ENCODE measurements at regions not wholly inside any gene's neighbourhood (a gene's known extent, or its start where the extent isn't known, plus 50 kb on each side); places are given as distances from the start of the nearest gene placed in this dataset.

- DNase-seq, result no peak
Observed at GRCh38 chr2:121902171-121902591, 146.7 kb downstream of the TSN start.

- DNase-seq, result no peak
Observed at GRCh38 chr2:121902616-121903015, 147.2 kb downstream of the TSN start.

GRCh38 chr2:121903037-121903689 is 147.7 kb downstream of the TSN start:
- no peak for DNase-seq

- DNase-seq, result no peak
Observed at GRCh38 chr2:121904656-121905055, 149.2 kb downstream of the TSN start.

GRCh38 chr2:121905201-121905600 is 149.8 kb downstream of the TSN start:
- no peak for DNase-seq

- no peak for DNase-seq
Observed at GRCh38 chr2:121906170-121906569, 150.7 kb downstream of the TSN start.

GRCh38 chr2:121907928-121908327 is 152.5 kb downstream of the TSN start:
- no peak for DNase-seq

- DNase-seq, result no peak
Observed at GRCh38 chr2:121910139-121910538, 154.7 kb downstream of the TSN start.

- no peak for DNase-seq
Observed at GRCh38 chr2:121911036-121911435, 155.6 kb downstream of the TSN start.

GRCh38 chr2:121917143-121917542 is 161.7 kb downstream of the TSN start:
- no peak for DNase-seq

- DNase-seq, result no peak
Observed at GRCh38 chr2:121918231-121918630, 162.8 kb downstream of the TSN start.

- DNase-seq, result no peak
Observed at GRCh38 chr2:121919803-121920202, 164.4 kb downstream of the TSN start.

- DNase-seq, result no peak
Observed at GRCh38 chr2:121925466-121925865, 170.0 kb downstream of the TSN start.

- DNase-seq, result no peak
Observed at GRCh38 chr2:121943285-121943684, 187.8 kb downstream of the TSN start.

- DNase-seq, result no peak
Observed at GRCh38 chr2:121944072-121944831, 188.8 kb downstream of the TSN start.

- DNase-seq, result no peak
Observed at GRCh38 chr2:121947674-121948073, 192.2 kb downstream of the TSN start.

- DNase-seq, result no peak
Observed at GRCh38 chr2:121949271-121949670, 193.8 kb downstream of the TSN start.

GRCh38 chr2:121955426-121955825 is 200.0 kb downstream of the TSN start:
- peak; percentile 40 for DNase-seq

- no peak for DNase-seq
Observed at GRCh38 chr2:121955872-121956271, 200.4 kb downstream of the TSN start.

- DNase-seq, result no peak
Observed at GRCh38 chr2:121960251-121960650, 204.8 kb downstream of the TSN start.

- DNase-seq, result no peak
Observed at GRCh38 chr2:121961761-121962160, 206.3 kb downstream of the TSN start.

- no peak for DNase-seq
Observed at GRCh38 chr2:121965661-121966060, 210.2 kb downstream of the TSN start.

- no peak for DNase-seq
Observed at GRCh38 chr2:121966663-121967062, 211.2 kb downstream of the TSN start.

- no peak for DNase-seq
Observed at GRCh38 chr2:121969166-121969565, 213.7 kb downstream of the TSN start.
